SH-SY5Y (cell line): ENCODE measurements at regions not wholly inside any gene's neighbourhood (a gene's known extent, or its start where the extent isn't known, plus 50 kb on each side); places are given as distances from the start of the nearest gene placed in this dataset.

Experiments
- GATA2 ChIP-seq: IDR thresholded peaks from 2 replicates; pipeline ENCODE4 v1.6.1; 2011; ENCODE audit warnings: mild to moderate bottlenecking, low read depth, low read length
- GATA3 ChIP-seq: IDR thresholded peaks from 2 replicates; pipeline ENCODE4 v1.6.1; 2011; ENCODE audit warnings: low read depth, mild to moderate bottlenecking, low read length, moderate library complexity

DNA sequence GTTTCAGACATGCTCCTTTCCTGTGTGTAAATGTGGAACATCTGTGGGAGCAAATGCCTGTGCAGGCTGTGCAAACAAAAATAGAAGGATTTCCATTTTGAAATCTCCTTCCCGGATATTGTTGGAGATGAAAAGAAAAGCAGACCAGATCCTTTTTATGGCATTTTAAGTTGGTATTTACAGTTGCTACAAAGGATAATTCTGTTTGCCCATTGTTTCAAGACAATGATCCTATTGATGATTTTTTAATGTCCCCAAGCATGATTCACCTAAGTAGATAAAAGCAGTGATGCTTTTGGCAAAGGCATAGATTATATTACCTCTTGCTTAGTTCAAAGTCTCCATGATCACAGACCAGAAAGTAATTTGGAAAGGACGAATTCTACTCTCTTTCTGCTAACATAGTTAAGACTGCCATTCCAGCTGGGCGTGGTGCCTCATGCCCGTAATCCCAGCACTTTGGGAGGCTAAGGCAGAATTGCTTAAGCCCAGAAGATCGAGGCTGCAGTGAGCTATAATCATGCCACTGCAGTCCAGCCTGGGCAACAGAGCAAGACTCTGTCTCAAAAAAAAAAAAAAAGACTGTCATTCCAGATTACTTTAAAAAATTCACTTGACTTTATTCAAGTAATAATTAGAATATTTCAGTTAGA, 209.6 kb upstream of the SLC39A10 start:
- TF ChIP-seq GATA3 (no peak), GATA2 (no peak)
